Panc1 (cell line): ENCODE measurements at regions not wholly inside any gene's neighbourhood (a gene's known extent, or its start where the extent isn't known, plus 50 kb on each side); places are given as distances from the start of the nearest gene placed in this dataset.

Source experiments
- ATAC-seq: fragments of 200-7000 bp; cut with Tn5 transposase; 2 replicates; pipeline ENCODE4 v1.9.1; 2020; ENCODE audit warnings: mild to moderate bottlenecking, moderate library complexity
- BruUV-seq: library from RNA; stranded (reverse); fragments of 400-500 nt; replicated peaks from 2 replicates; lab custom pipeline; 2021; lab: Mats Ljungman, UMichigan
- CTCF ChIA-PET: fragments of 300-600 bp; sonication (Branson Sonifier 250); formaldehyde crosslinking; loops from one replicate; lab custom pipeline; 2022; ENCODE audit warnings: antibody characterized with exemption; lab: Charles Lee
- POLR2A ChIA-PET: fragments of 300-600 bp; sonication (Branson Sonifier 250); formaldehyde crosslinking; loops from one replicate; lab custom pipeline; 2022; ENCODE audit warnings: antibody characterized with exemption; lab: Charles Lee
- DNase-seq: peaks from one replicate; pipeline ENCODE4 v3.0.0-alpha.2; 2010; ENCODE audit warnings: low read depth, low spot score
- H3K27ac ChIP-seq: 2 replicates; pipeline ENCODE4 v1.5.1; 2011; ENCODE audit warnings: mild to moderate bottlenecking, low read length, inconsistent platforms
- H3K27me3 ChIP-seq: fragments of 200-500 bp; sonication (Bioruptor generic); 2 replicates; pipeline ENCODE4 v1.6.0; 2014; ENCODE audit warnings: low read length, inconsistent platforms; ENCODE audit not compliant: control insufficient read depth, insufficient read depth
- H3K36me3 ChIP-seq: fragments of 200-500 bp; sonication (Bioruptor generic); 2 replicates; pipeline ENCODE4 v1.5.1; 2014; ENCODE audit warnings: inconsistent platforms, mild to moderate bottlenecking, low read length, moderate library complexity; ENCODE audit not compliant: control insufficient read depth, insufficient read depth
- H3K4me1 ChIP-seq: 2 replicates; pipeline ENCODE4 v1.5.1; 2011; ENCODE audit warnings: inconsistent platforms, mild to moderate bottlenecking, low read length, moderate library complexity; ENCODE audit not compliant: control insufficient read depth, insufficient read depth
- H3K4me3 ChIP-seq, 2 experiments: 2 replicates each; pipeline ENCODE4 v1.5.1; 2011 to 2012; ENCODE audit warnings: low read depth in 2 of 2, low read length in 2 of 2, mild to moderate bottlenecking in 2 of 2, inconsistent platforms in 1 of 2, moderate library complexity in 1 of 2
- H3K9me3 ChIP-seq: fragments of 200-500 bp; sonication (Bioruptor generic); 2 replicates; pipeline ENCODE4 v1.5.1; 2014; ENCODE audit warnings: low read depth, mild to moderate bottlenecking, inconsistent platforms, low read length, moderate library complexity; ENCODE audit not compliant: control insufficient read depth, insufficient read depth
- POLR2AphosphoS5 ChIP-seq: IDR thresholded peaks from 2 replicates; pipeline ENCODE4 v1.6.1; 2012; ENCODE audit warnings: mild to moderate bottlenecking, low read depth, low read length, moderate library complexity
- SIN3A ChIP-seq: IDR thresholded peaks from 2 replicates; pipeline ENCODE4 v1.6.1; 2012; ENCODE audit warnings: low read depth, mild to moderate bottlenecking, low read length, moderate library complexity, borderline replicate concordance; ENCODE audit not compliant: insufficient read depth
- TCF7L2 ChIP-seq: IDR thresholded peaks from 2 replicates; pipeline ENCODE4 v1.6.1; 2011; ENCODE audit warnings: mild to moderate bottlenecking, low read depth, low read length, inconsistent platforms
- in situ Hi-C: cut with HindIII; loops from 2 replicates; pipeline ENCODE4 v1.10.0; 2016; ENCODE audit warnings: low sequenced_read_pairs, low pct_unique_long_range_greater_than_20kb
- intact Hi-C: fragments of 100-400 bp; cut with micrococcal nuclease; formaldehyde crosslinking; loops from one replicate; pipeline ENCODE4 v1.10.0; 2022; ENCODE audit not compliant: unreplicated experiment
- TF ChIP-seq, protein P1 (sequence below), 2 experiments: IDR thresholded peaks; 2 replicates each; pipeline ENCODE4 v1.6.1; 2011 to 2012; ENCODE audit warnings: low read depth in 2 of 2, control low read depth in 1 of 2, low read length in 1 of 2, mild to moderate bottlenecking in 1 of 2, moderate library complexity in 1 of 2; ENCODE audit not compliant: insufficient read depth in 1 of 2
- TF ChIP-seq, protein P2 (sequence below): fragments of 450-650 bp; IDR thresholded peaks from 2 replicates; pipeline ENCODE4 v1.5.1; 2017; ENCODE audit warnings: mild to moderate bottlenecking

DNA sequence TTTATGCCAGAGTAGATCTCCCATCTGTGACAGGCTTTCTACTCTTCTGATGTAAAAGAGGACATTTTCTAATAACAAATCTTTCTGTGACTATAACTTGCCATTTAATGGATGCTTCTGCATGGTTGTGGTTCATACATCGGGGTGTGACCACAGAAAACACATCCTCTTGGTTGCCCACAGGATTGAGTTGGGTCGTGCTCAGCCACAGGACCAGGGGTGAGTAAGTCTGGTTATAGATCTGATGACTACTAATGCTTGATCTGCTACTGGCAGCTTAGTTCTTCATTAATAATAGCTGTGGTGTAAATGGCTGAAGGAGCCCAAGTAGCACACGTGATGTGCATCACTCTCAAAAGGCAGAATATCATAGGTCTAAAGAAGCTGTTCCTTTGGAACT lies 328.2 kb downstream of the RWDD3 start:
- intact Hi-C loops (no loop called here), in situ Hi-C loops (no loop called here)
- no peaks in the 10 kb centered on the region for H3K27me3 ChIP-seq
- no peak overlapping the region for H3K27ac ChIP-seq
- no peaks in the 10 kb centered on the region for H3K36me3 ChIP-seq
- ChIA-PET CTCF (no interaction called here), POLR2A (no interaction called here)
- DNase-seq, result no peak
- H3K9me3 ChIP-seq, result no peaks in the 10 kb centered on the region
- no peak for ATAC-seq
- H3K4me1 ChIP-seq, result no peaks in the 10 kb centered on the region
- no TSS peak for BruUV-seq
- no peak overlapping the region for H3K4me3 ChIP-seq
- TF ChIP-seq SIN3A (no peak), POLR2AphosphoS5 (no peak), TCF7L2 (no peak)
- TF ChIP-seq, protein P1, sequence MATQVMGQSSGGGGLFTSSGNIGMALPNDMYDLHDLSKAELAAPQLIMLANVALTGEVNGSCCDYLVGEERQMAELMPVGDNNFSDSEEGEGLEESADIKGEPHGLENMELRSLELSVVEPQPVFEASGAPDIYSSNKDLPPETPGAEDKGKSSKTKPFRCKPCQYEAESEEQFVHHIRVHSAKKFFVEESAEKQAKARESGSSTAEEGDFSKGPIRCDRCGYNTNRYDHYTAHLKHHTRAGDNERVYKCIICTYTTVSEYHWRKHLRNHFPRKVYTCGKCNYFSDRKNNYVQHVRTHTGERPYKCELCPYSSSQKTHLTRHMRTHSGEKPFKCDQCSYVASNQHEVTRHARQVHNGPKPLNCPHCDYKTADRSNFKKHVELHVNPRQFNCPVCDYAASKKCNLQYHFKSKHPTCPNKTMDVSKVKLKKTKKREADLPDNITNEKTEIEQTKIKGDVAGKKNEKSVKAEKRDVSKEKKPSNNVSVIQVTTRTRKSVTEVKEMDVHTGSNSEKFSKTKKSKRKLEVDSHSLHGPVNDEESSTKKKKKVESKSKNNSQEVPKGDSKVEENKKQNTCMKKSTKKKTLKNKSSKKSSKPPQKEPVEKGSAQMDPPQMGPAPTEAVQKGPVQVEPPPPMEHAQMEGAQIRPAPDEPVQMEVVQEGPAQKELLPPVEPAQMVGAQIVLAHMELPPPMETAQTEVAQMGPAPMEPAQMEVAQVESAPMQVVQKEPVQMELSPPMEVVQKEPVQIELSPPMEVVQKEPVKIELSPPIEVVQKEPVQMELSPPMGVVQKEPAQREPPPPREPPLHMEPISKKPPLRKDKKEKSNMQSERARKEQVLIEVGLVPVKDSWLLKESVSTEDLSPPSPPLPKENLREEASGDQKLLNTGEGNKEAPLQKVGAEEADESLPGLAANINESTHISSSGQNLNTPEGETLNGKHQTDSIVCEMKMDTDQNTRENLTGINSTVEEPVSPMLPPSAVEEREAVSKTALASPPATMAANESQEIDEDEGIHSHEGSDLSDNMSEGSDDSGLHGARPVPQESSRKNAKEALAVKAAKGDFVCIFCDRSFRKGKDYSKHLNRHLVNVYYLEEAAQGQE (IDR thresholded peaks at IDR 0.05; ENCODE audit: insufficient read depth in 1 of 2, low read depth in 2 of 2, low read length in 1 of 2), result no peak
- TF ChIP-seq, protein P2, sequence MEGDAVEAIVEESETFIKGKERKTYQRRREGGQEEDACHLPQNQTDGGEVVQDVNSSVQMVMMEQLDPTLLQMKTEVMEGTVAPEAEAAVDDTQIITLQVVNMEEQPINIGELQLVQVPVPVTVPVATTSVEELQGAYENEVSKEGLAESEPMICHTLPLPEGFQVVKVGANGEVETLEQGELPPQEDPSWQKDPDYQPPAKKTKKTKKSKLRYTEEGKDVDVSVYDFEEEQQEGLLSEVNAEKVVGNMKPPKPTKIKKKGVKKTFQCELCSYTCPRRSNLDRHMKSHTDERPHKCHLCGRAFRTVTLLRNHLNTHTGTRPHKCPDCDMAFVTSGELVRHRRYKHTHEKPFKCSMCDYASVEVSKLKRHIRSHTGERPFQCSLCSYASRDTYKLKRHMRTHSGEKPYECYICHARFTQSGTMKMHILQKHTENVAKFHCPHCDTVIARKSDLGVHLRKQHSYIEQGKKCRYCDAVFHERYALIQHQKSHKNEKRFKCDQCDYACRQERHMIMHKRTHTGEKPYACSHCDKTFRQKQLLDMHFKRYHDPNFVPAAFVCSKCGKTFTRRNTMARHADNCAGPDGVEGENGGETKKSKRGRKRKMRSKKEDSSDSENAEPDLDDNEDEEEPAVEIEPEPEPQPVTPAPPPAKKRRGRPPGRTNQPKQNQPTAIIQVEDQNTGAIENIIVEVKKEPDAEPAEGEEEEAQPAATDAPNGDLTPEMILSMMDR, result no peak

DNA sequence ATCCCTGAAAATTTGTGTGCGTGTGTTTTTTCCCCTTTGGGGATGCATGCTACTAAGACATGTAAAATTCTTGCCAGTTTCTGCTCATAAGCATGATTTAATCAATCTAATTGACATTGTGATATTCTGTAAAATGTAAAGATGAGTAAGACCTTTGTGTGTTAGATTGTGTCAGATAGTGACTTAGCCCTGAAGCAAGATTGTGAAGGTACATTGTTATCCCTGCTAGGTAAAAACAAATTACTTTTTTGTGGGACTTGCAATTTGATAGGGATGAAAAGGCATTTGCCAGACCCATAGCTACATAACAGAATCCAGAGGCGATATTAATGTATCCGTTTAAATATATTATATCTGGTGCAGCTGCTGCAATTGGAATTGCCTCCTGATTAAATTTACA lies 338.0 kb downstream of the RWDD3 start:
- Histone ChIP-seq H3K4me3 (no peak overlapping the region), H3K27me3 (no peaks in the 10 kb centered on the region), H3K9me3 (no peaks in the 10 kb centered on the region), H3K4me1 (no peaks in the 10 kb centered on the region), H3K36me3 (no peaks in the 10 kb centered on the region), H3K27ac (no peak overlapping the region)
- no peak for DNase-seq
- POLR2A ChIA-PET, result no interaction called here
- in situ Hi-C loops (no loop called here), intact Hi-C loops (no loop called here)
- TF ChIP-seq POLR2AphosphoS5 (no peak), SIN3A (no peak), TCF7L2 (no peak)
- TF ChIP-seq, protein P1 (IDR thresholded peaks at IDR 0.05; ENCODE audit: insufficient read depth in 1 of 2, low read depth in 2 of 2, low read length in 1 of 2), result no peak
- TF ChIP-seq, protein P2, result no peak
- ATAC-seq, result no peak
- CTCF ChIA-PET, result no interaction called here
- no TSS peak for BruUV-seq
